ENCODE measurements at regions not wholly inside any gene's neighbourhood (a gene's known extent, or its start where the extent isn't known, plus 50 kb on each side); places are given as distances from the start of the nearest gene placed in this dataset.
A peak's percentile ranks its signal among the peaks of the same experiment; 100 is the strongest.
"Not testable (repeated sequence)": the region's sequence is repeated elsewhere in the genome, so short reads cannot be mapped to it uniquely, and the experiment has no call there.

GRCh38 chr5:82551192-82551591, 273.0 kb upstream of the RPS23 start:
- no peak for DNase-seq (ENCODE audit: low read depth)

GRCh38 chr5:82549263-82549662, 271.1 kb upstream of the RPS23 start:
- no peak for DNase-seq (ENCODE audit: low read depth)

GRCh38 chr5:82544004-82544403, 265.9 kb upstream of the RPS23 start:
- DNase-seq (ENCODE audit: low read depth) = no peak

- DNase-seq (ENCODE audit: low read depth) = no peak
Measured at GRCh38 chr5:82540301-82540700, 262.1 kb upstream of the RPS23 start.

GRCh38 chr5:82538339-82539034, 260.3 kb upstream of the RPS23 start:
- DNase-seq (ENCODE audit: low read depth) = peak; percentile 84

GRCh38 chr5:82537687-82538306, 259.6 kb upstream of the RPS23 start:
- no peak for DNase-seq (ENCODE audit: low read depth)

GRCh38 chr5:82534986-82535385, 256.8 kb upstream of the RPS23 start:
- DNase-seq (ENCODE audit: low read depth) = no peak

GRCh38 chr5:82532075-82532474, 253.9 kb upstream of the RPS23 start:
- DNase-seq (ENCODE audit: low read depth) = not testable (repeated sequence)

- no peak for DNase-seq (ENCODE audit: low read depth)
Measured at GRCh38 chr5:82526540-82526939, 248.4 kb upstream of the RPS23 start.

- no peak for DNase-seq (ENCODE audit: low read depth)
Measured at GRCh38 chr5:82525626-82526025, 247.5 kb upstream of the RPS23 start.

- DNase-seq (ENCODE audit: low read depth) = no peak
Measured at GRCh38 chr5:82523633-82524032, 245.5 kb upstream of the RPS23 start.

- DNase-seq (ENCODE audit: low read depth) = no peak
Measured at GRCh38 chr5:82522897-82523296, 244.7 kb upstream of the RPS23 start.

GRCh38 chr5:82521431-82522051, 243.4 kb upstream of the RPS23 start:
- DNase-seq (ENCODE audit: low read depth) = no peak

- DNase-seq (ENCODE audit: low read depth) = no peak
Measured at GRCh38 chr5:82519558-82519957, 241.4 kb upstream of the RPS23 start.

GRCh38 chr5:82517544-82518075, 239.5 kb upstream of the RPS23 start:
- no peak for DNase-seq (ENCODE audit: low read depth)

- no peak for DNase-seq (ENCODE audit: low read depth)
Measured at GRCh38 chr5:82513738-82514137, 235.6 kb upstream of the RPS23 start.

GRCh38 chr5:82512025-82512424, 233.9 kb upstream of the RPS23 start:
- no peak for DNase-seq (ENCODE audit: low read depth)

- no peak for DNase-seq (ENCODE audit: low read depth)
Measured at GRCh38 chr5:82511134-82511533, 233.0 kb upstream of the RPS23 start.

- no peak for DNase-seq (ENCODE audit: low read depth)
Measured at GRCh38 chr5:82509762-82510161, 231.6 kb upstream of the RPS23 start.

- DNase-seq (ENCODE audit: low read depth) = not testable (repeated sequence)
Measured at GRCh38 chr5:82506390-82506789, 228.2 kb upstream of the RPS23 start.

GRCh38 chr5:82499725-82500244, 221.6 kb upstream of the RPS23 start:
- no peak for DNase-seq (ENCODE audit: low read depth)

GRCh38 chr5:82497242-82497641, 219.1 kb upstream of the RPS23 start:
- no peak for DNase-seq (ENCODE audit: low read depth)

GRCh38 chr5:82494942-82495341, 216.8 kb upstream of the RPS23 start:
- no peak for DNase-seq (ENCODE audit: low read depth)

All from fibroblast of gingiva (primary cell).